OCI-LY7 (cell line): ENCODE measurements at regions not wholly inside any gene's neighbourhood (a gene's known extent, or its start where the extent isn't known, plus 50 kb on each side); places are given as distances from the start of the nearest gene placed in this dataset.

ENCODE experiments used
- BruUV-seq: library from RNA; stranded (reverse); fragments of 400-500 nt; replicated peaks from 2 replicates; lab custom pipeline; 2021; lab: Mats Ljungman, UMichigan
- CTCF ChIA-PET: fragments of 300-600 bp; sonication (Branson Sonifier 250); formaldehyde crosslinking; loops from one replicate; lab custom pipeline; 2022; ENCODE audit warnings: antibody characterized with exemption; ENCODE audit not compliant: unreplicated experiment; lab: Charles Lee
- POLR2A ChIA-PET: fragments of 300-600 bp; sonication (Branson Sonifier 250); formaldehyde crosslinking; loops from one replicate; lab custom pipeline; 2022; ENCODE audit warnings: antibody characterized with exemption; lab: Charles Lee
- DNase-seq: peaks from one replicate; pipeline ENCODE4 v3.0.0-alpha.2; 2015; ENCODE audit warnings: low spot score
- H2AFZ ChIP-seq: fragments of 200-600 bp; sonication (generic), shearing (Covaris generic); 2 replicates; pipeline ENCODE4 v1.6.1; 2014; ENCODE audit warnings: mild to moderate bottlenecking, antibody characterized with exemption, low read length, moderate library complexity
- H3K27ac ChIP-seq: fragments of 200-600 bp; sonication (generic); 2 replicates; pipeline ENCODE4 v1.5.1; 2014; ENCODE audit warnings: mixed run types, low read depth, mild to moderate bottlenecking, moderate library complexity, low read length, inconsistent platforms; ENCODE audit not compliant: poor library complexity, severe bottlenecking
- H3K36me3 ChIP-seq: fragments of 200-600 bp; sonication (generic); 2 replicates; pipeline ENCODE4 v1.6.1; 2014; ENCODE audit warnings: mild to moderate bottlenecking, antibody characterized with exemption, low read length, moderate library complexity, mixed read lengths; ENCODE audit not compliant: insufficient read depth
- H3K4me1 ChIP-seq: fragments of 200-600 bp; sonication (generic); 2 replicates; pipeline ENCODE4 v1.5.1; 2014; ENCODE audit warnings: mild to moderate bottlenecking, low read length; ENCODE audit not compliant: insufficient read depth, poor library complexity, severe bottlenecking
- H3K4me2 ChIP-seq: fragments of 200-600 bp; sonication (generic); 2 replicates; pipeline ENCODE4 v1.6.1; 2014; ENCODE audit warnings: mild to moderate bottlenecking, low read length
- H3K4me3 ChIP-seq: fragments of 200-600 bp; sonication (generic); 2 replicates; pipeline ENCODE4 v1.5.1; 2014; ENCODE audit warnings: mild to moderate bottlenecking, low read depth, low read length; ENCODE audit not compliant: poor library complexity, severe bottlenecking
- H3K79me2 ChIP-seq: fragments of 200-600 bp; sonication (generic); 2 replicates; pipeline ENCODE4 v1.6.1; 2016; ENCODE audit warnings: low read depth, mild to moderate bottlenecking, low read length, moderate library complexity, mixed read lengths; ENCODE audit not compliant: insufficient read depth
- H3K9me2 ChIP-seq: fragments of 200-600 bp; sonication (generic); 2 replicates; pipeline ENCODE4 v1.6.1; 2016; ENCODE audit warnings: mild to moderate bottlenecking, low read length, mixed read lengths; ENCODE audit not compliant: insufficient read depth
- H3K9me3 ChIP-seq: fragments of 200-600 bp; sonication (generic); 2 replicates; pipeline ENCODE4 v1.6.1; 2014; ENCODE audit warnings: mild to moderate bottlenecking, mixed run types, low read length, mixed read lengths
- H4K20me1 ChIP-seq: fragments of 200-600 bp; sonication (generic); 2 replicates; pipeline ENCODE4 v1.6.1; 2014; ENCODE audit warnings: mild to moderate bottlenecking, antibody characterized with exemption, low read length, moderate library complexity, mixed read lengths; ENCODE audit not compliant: insufficient read depth
- CTCF ChIP-seq: fragments of 200-600 bp; sonication (generic); conservative IDR thresholded peaks from 2 replicates; pipeline ENCODE4 v1.5.1; 2014; ENCODE audit warnings: mild to moderate bottlenecking, antibody characterized with exemption, low read length, moderate library complexity, mixed read lengths
- EZH2phosphoT487 ChIP-seq: fragments of 200-600 bp; sonication (generic); IDR thresholded peaks from 2 replicates; pipeline ENCODE4 v1.6.1; 2018; ENCODE audit warnings: low read depth, borderline replicate concordance, mild to moderate bottlenecking, mixed run types, antibody characterized with exemption, low read length, moderate library complexity, mixed read lengths
- intact Hi-C: fragments of 100-400 bp; cut with micrococcal nuclease; formaldehyde crosslinking; loops from one replicate; pipeline ENCODE4 v1.10.0; 2022; ENCODE audit not compliant: unreplicated experiment

DNA sequence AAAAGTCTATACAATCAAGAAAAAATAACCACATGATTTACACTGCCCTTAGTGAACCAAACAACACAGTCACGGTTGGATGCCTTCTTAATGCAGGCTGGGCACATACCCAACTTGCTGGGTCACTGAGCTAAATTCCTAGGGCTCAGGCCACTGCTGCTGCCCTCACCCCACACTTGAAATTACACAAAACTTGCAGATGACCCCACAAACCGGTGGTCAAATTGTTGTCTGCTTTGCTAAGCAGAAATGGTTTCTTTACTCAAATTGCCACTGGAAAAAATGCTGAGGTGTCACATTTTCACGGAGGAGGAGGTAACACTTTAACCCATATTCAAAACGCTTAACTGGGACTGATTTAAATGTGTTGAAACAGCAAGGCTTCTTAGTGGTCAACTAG, 62.4 kb downstream of the HMHB1 start:
- BruUV-seq: no TSS peak
- no peak for TF ChIP-seq CTCF
- TF ChIP-seq EZH2phosphoT487: no peak
- H3K4me3 ChIP-seq: no peak overlapping the region
- H2AFZ ChIP-seq: no peak overlapping the region
- intact Hi-C loops: no loop called here
- H3K79me2 ChIP-seq: no peaks in the 10 kb centered on the region
- H3K9me2 ChIP-seq: no peaks in the 10 kb centered on the region
- no peak for DNase-seq
- no peaks in the 10 kb centered on the region for H3K36me3 ChIP-seq
- no peaks in the 10 kb centered on the region for H3K4me1 ChIP-seq
- H4K20me1 ChIP-seq: no peaks in the 10 kb centered on the region
- ChIA-PET CTCF (no interaction called here), POLR2A (no interaction called here)
- H3K4me2 ChIP-seq: no peak overlapping the region
- no peak overlapping the region for H3K27ac ChIP-seq
- no peaks in the 10 kb centered on the region for H3K9me3 ChIP-seq

DNA sequence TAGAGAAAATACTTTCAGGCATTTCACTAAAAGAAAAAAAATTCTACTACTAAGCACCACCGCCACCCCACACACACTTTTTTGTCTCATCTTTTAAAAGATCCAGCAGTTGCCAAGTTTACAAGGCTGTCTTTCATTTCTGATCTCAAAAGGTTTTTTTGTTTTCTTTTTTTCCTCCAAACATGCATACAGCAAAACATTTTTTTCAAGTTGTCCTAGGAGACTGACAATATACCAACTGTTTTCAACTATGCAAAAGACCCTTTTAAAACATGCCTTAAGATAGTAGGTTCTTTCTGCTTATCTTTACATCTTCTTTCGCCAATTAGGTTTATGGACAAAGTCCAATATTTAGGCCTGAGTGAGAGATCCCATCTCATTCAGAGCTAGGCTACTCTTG, 65.2 kb downstream of the HMHB1 start:
- no peaks in the 10 kb centered on the region for H4K20me1 ChIP-seq
- H2AFZ ChIP-seq: no peak overlapping the region
- H3K36me3 ChIP-seq: no peaks in the 10 kb centered on the region
- intact Hi-C loops: no loop called here
- BruUV-seq: no TSS peak
- H3K4me2 ChIP-seq: no peak overlapping the region
- no peak overlapping the region for H3K4me3 ChIP-seq
- H3K4me1 ChIP-seq: no peaks in the 10 kb centered on the region
- H3K27ac ChIP-seq: no peak overlapping the region
- H3K9me3 ChIP-seq: no peaks in the 10 kb centered on the region
- H3K9me2 ChIP-seq: no peaks in the 10 kb centered on the region
- CTCF ChIA-PET: no interaction called here
- TF ChIP-seq CTCF (no peak), EZH2phosphoT487 (no peak)
- POLR2A ChIA-PET: no interaction called here
- no peak for DNase-seq
- H3K79me2 ChIP-seq: no peaks in the 10 kb centered on the region

- BruUV-seq: no TSS peak
- intact Hi-C loops: no loop called here
- POLR2A ChIA-PET: no interaction called here
Measured at GRCh38 chr5:143878430-143878829, 66.5 kb downstream of the HMHB1 start.

More at GRCh38 chr5:143878430-143878829, 66.5 kb downstream of the HMHB1 start:
- CTCF ChIA-PET: no interaction called here
- no peak for DNase-seq
- H3K4me3 ChIP-seq: no peak overlapping the region
- H3K27ac ChIP-seq: no peak overlapping the region
- no peaks in the 10 kb centered on the region for H3K9me3 ChIP-seq
- TF ChIP-seq EZH2phosphoT487 (no peak), CTCF (no peak)
- H4K20me1 ChIP-seq: no peaks in the 10 kb centered on the region
- no peaks in the 10 kb centered on the region for H3K36me3 ChIP-seq
- H2AFZ ChIP-seq: no peak overlapping the region
- no peaks in the 10 kb centered on the region for H3K79me2 ChIP-seq
- H3K9me2 ChIP-seq: no peaks in the 10 kb centered on the region
- H3K4me1 ChIP-seq: no peaks in the 10 kb centered on the region
- no peak overlapping the region for H3K4me2 ChIP-seq
